Fibroblast of pulmonary artery (primary cell): ENCODE measurements at regions not wholly inside any gene's neighbourhood (a gene's known extent, or its start where the extent isn't known, plus 50 kb on each side); places are given as distances from the start of the nearest gene placed in this dataset.

Experiments
- DNase-seq: peaks from one replicate; pipeline ENCODE4 v3.0.0-alpha.2; 2010; ENCODE audit warnings: low read depth
- H3K4me3 ChIP-seq: replicated peaks from 2 replicates; pipeline ENCODE4 v1.5.1; 2011; ENCODE audit warnings: low read depth, mild to moderate bottlenecking, control low read depth, low read length, moderate library complexity
- CTCF ChIP-seq: IDR thresholded peaks from 2 replicates; pipeline ENCODE4 v1.5.1; 2011; ENCODE audit warnings: mild to moderate bottlenecking, control low read depth, low read length, inconsistent platforms; ENCODE audit errors: missing control alignments

DNA sequence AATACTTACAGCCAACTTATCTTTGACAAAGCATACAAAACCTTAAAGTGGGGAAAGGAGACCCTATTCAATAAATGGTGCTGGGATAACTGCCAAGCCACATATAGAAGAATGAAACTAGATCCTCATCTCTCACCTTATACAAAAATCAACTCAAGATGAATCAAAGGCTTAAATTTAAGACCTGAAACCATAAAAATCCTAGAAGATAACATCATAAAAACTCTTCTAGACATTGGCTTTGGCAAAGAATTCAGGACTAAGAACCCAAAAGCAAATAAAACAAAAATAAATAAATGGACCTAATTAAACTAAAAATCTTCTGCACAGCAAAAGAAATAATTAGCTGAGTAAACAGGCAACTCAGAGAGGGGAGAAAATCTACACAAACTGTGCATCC, 335.6 kb upstream of the PBX1 start:
- DNase-seq: no peak
- TF ChIP-seq CTCF: no peak
- H3K4me3 ChIP-seq: no peak overlapping the region

DNA sequence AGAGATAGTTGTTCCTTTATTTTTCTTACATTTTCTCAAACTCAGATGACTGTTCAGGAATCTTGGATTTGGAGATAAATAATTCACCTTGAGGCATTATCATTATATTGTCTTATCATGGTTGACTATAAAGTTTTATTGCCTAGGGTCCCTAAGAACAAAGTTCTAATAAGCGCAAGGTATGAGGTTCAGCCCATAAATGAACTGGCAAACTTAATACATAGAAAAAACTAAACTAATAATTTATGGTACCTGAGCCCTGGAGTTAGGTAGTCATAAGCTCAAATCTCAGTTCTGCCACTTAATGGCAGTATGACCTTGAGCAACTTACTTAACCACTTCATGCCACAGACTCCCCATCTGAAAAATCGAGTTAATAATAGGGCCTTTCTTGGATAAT, 334.0 kb upstream of the PBX1 start:
- DNase-seq: no peak

GRCh38 chr1:164226977-164227376, 332.0 kb upstream of the PBX1 start:
- no peak overlapping the region for H3K4me3 ChIP-seq
- TF ChIP-seq CTCF: no peak
- DNase-seq: no peak

More for the DNA sequence above, 334.0 kb upstream of the PBX1 start:
- TF ChIP-seq CTCF: no peak
- no peak overlapping the region for H3K4me3 ChIP-seq

DNA sequence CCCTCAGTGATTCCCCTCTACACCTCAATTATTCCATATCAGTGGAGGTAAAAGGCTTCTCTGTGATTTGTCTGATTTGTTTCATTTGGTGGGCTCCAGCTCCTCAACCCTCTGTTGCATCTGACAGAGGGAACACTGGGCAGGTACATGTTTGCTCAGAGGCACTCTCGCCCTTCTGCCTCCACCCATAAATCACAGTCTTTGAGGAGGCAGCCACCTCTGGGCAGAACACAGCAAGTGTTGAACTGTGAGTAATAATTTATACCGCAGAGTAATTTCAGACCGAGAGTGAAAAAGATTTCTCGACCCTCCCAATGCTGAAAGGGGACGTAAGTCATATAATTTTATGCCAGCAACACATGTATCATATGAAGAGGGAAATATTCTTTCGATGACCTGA, 330.1 kb upstream of the PBX1 start:
- DNase-seq: no peak
- no peak for TF ChIP-seq CTCF
- H3K4me3 ChIP-seq: no peak overlapping the region

GRCh38 chr1:164233149-164233548, 325.8 kb upstream of the PBX1 start:
- TF ChIP-seq CTCF: no peak

GRCh38 chr1:164240081-164240480, 318.9 kb upstream of the PBX1 start:
- no peak for TF ChIP-seq CTCF
- no peak overlapping the region for H3K4me3 ChIP-seq
- DNase-seq: peak; percentile 13

More at GRCh38 chr1:164233149-164233548, 325.8 kb upstream of the PBX1 start:
- no peak overlapping the region for H3K4me3 ChIP-seq
- DNase-seq: no peak

DNA sequence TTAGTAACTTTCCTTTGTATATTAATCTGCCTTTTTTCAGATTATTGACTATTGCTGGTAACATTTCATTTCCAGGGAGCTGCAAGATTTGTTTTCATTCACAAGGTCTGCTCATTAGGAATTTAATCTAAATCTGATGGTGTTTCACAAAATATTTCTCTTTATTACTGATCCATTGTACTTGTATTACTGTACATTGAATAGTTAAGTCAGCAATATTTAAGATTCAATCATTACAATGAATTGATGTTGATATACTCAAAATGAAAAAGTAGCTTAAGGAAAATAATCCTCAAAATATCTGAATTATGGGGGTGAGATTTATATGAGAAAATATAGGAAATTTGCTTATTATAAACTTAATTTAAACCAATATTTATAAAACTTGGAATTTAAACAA, 308.6 kb upstream of the PBX1 start:
- H3K4me3 ChIP-seq: no peak overlapping the region
- no peak for TF ChIP-seq CTCF
- no peak for DNase-seq
